Esophagus squamous epithelium (tissue), 5 donors: ENCODE measurements at regions not wholly inside any gene's neighbourhood (a gene's known extent, or its start where the extent isn't known, plus 50 kb on each side); places are given as distances from the start of the nearest gene placed in this dataset.

Experiments used
- DNase-seq: peaks from one replicate; lab custom pipeline; 2025; lab: John Stamatoyannopoulos, UW
- H3K27ac ChIP-seq, 4 donors: fragments of 200-600 bp; sonication (generic); one replicate each; pipeline ENCODE4 v1.5.1; 2016 to 2019; ENCODE audit warnings: mild to moderate bottlenecking in 1 of 4
- H3K27me3 ChIP-seq, 4 donors: fragments of 200-600 bp; sonication (generic); 1 replicate in 3 of 4; 2 replicates in 1 of 4; pipeline versions ENCODE4 v1.5.1 to v1.6.0; 2017 to 2021; ENCODE audit warnings: antibody characterized with exemption in 1 of 4
- H3K36me3 ChIP-seq, 3 donors: fragments of 200-600 bp; sonication (generic); one replicate each; pipeline ENCODE4 v1.5.1; 2016 to 2019
- H3K4me1 ChIP-seq, 3 donors: fragments of 200-600 bp; sonication (generic); one replicate each; pipeline ENCODE4 v1.5.1; 2017 to 2019
- H3K4me3 ChIP-seq, 4 donors: fragments of 200-600 bp; sonication (generic); 1 replicate in 3 of 4; 2 replicates in 1 of 4; pipeline ENCODE4 v1.5.1; 2016 to 2019; ENCODE audit warnings: mild to moderate bottlenecking in 2 of 4, moderate library complexity in 1 of 4
- H3K9me3 ChIP-seq, 3 donors: fragments of 200-600 bp; sonication (generic); one replicate each; pipeline ENCODE4 v1.5.1; 2016 to 2019
- CTCF ChIP-seq, 6 experiments: fragments of 450-650 bp in 4 of 6; fragments of 200-600 bp in 2 of 6; sonication (generic) in 2 of 6; IDR thresholded peaks; one replicate each; pipeline ENCODE4 v1.5.1; 2016 to 2019; ENCODE audit warnings: antibody characterized with exemption in 6 of 6, mild to moderate bottlenecking in 4 of 6, moderate library complexity in 4 of 6
- POLR2A ChIP-seq, 4 donors: fragments of 450-650 bp; IDR thresholded peaks; one replicate each; pipeline ENCODE4 v1.6.1; 2017; ENCODE audit warnings: antibody characterized with exemption in 4 of 4, mild to moderate bottlenecking in 4 of 4, moderate library complexity in 3 of 4
- WGBS, 2 donors: methylation state at CpG; one replicate each; pipeline ENCODE4 v1.1.5; 2018; 5-methylcytosine and 5-hydroxymethylcytosine counted together
- intact Hi-C: fragments of 100-400 bp; cut with DNase I; formaldehyde crosslinking; loops from one replicate; pipeline ENCODE4 v1.15.0; 2022
- donor health status: DM: yes; HTN: yes; CAD: no.

GRCh38 chr5:2958976-2959375 is 207.5 kb upstream of the IRX2 start:
- intact Hi-C loops, result no loop called here
- Histone ChIP-seq H3K4me3 (no peak overlapping the region), H3K27ac (no peak overlapping the region), H3K4me1 (no peaks in the 10 kb centered on the region), H3K27me3 (no peaks in the 10 kb centered on the region), H3K9me3 (peaks cover 0 to 10% (median 6%) of the 10 kb centered on the region in 3 donors), H3K36me3 (no peaks in the 10 kb centered on the region)
- WGBS, 2 donors, result 75 to 85% methylated on average over 2 of the region's 2 CpGs
- DNase-seq, result no peak
- TF ChIP-seq CTCF (IDR thresholded peaks at IDR 0.05), result no peak
- TF ChIP-seq POLR2A (IDR thresholded peaks at IDR 0.05), result no peak

- Histone ChIP-seq H3K9me3 (no peaks in the 10 kb centered on the region), H3K36me3 (no peaks in the 10 kb centered on the region), H3K27me3 (no peaks in the 10 kb centered on the region), H3K4me3 (no peak overlapping the region), H3K27ac (no peak overlapping the region), H3K4me1 (no peaks in the 10 kb centered on the region)
- DNase-seq, result no peak
- TF ChIP-seq CTCF (IDR thresholded peaks at IDR 0.05), result no peak
- no peak for TF ChIP-seq POLR2A (IDR thresholded peaks at IDR 0.05)
- intact Hi-C loops, result no loop called here
- 43 to 63% methylated on average over 3 of the region's 3 CpGs for WGBS, 2 donors
Observed at GRCh38 chr5:2948875-2949274, 197.4 kb upstream of the IRX2 start.

GRCh38 chr5:2946315-2946714 is 194.8 kb upstream of the IRX2 start:
- Histone ChIP-seq H3K36me3 (no peaks in the 10 kb centered on the region), H3K4me3 (no peak overlapping the region), H3K9me3 (no peaks in the 10 kb centered on the region), H3K27me3 (no peaks in the 10 kb centered on the region), H3K4me1 (no peaks in the 10 kb centered on the region), H3K27ac (no peak overlapping the region)
- TF ChIP-seq CTCF (IDR thresholded peaks at IDR 0.05) (no peak), POLR2A (IDR thresholded peaks at IDR 0.05) (no peak)
- intact Hi-C loops, result no loop called here
- no peak for DNase-seq
- WGBS, 2 donors, result 72 to 80% methylated on average over 6 of the region's 6 CpGs

GRCh38 chr5:2936413-2936812 is 184.9 kb upstream of the IRX2 start:
- H3K27me3 ChIP-seq, result no peaks in the 10 kb centered on the region
- no peaks in the 10 kb centered on the region for H3K4me1 ChIP-seq
- H3K27ac ChIP-seq, result no peak overlapping the region
- H3K36me3 ChIP-seq, result no peaks in the 10 kb centered on the region
- DNase-seq, result no peak
- WGBS, 2 donors, result 85 to 90% methylated on average over 4 of the region's 4 CpGs
- TF ChIP-seq CTCF (IDR thresholded peaks at IDR 0.05) (no peak), POLR2A (IDR thresholded peaks at IDR 0.05) (no peak)
- H3K9me3 ChIP-seq, result peaks cover 0 to 7% (median 0%) of the 10 kb centered on the region in 3 donors
- intact Hi-C loops, result no loop called here
- no peak overlapping the region for H3K4me3 ChIP-seq

GRCh38 chr5:2929779-2930178 is 178.3 kb upstream of the IRX2 start:
- no peak for DNase-seq
- Histone ChIP-seq H3K36me3 (no peaks in the 10 kb centered on the region), H3K4me3 (no peak overlapping the region), H3K27ac (no peak overlapping the region), H3K27me3 (no peaks in the 10 kb centered on the region), H3K9me3 (no peaks in the 10 kb centered on the region), H3K4me1 (no peaks in the 10 kb centered on the region)
- WGBS, 2 donors, result 80 to 85% methylated on average over 10 of the region's 10 CpGs
- intact Hi-C loops, result no loop called here
- TF ChIP-seq POLR2A (IDR thresholded peaks at IDR 0.05) (no peak), CTCF (IDR thresholded peaks at IDR 0.05) (no peak)
